GDM1 (cell line): ENCODE measurements at regions not wholly inside any gene's neighbourhood (a gene's known extent, or its start where the extent isn't known, plus 50 kb on each side); places are given as distances from the start of the nearest gene placed in this dataset.

ENCODE experiments used
- DNase-seq: peaks from one replicate; lab custom pipeline; 2025; lab: John Stamatoyannopoulos, UW

GRCh38 chr6:98136333-98136732 lies 698.0 kb upstream of the POU3F2 start:
- no peak for DNase-seq

- DNase-seq: no peak
Measured at GRCh38 chr6:98137391-98137790, 697.0 kb upstream of the POU3F2 start.

GRCh38 chr6:98142839-98143238 lies 691.5 kb upstream of the POU3F2 start:
- no peak for DNase-seq

- DNase-seq: no peak
Measured at GRCh38 chr6:98146656-98147055, 687.7 kb upstream of the POU3F2 start.

GRCh38 chr6:98156580-98156979 lies 677.8 kb upstream of the POU3F2 start:
- no peak for DNase-seq

- DNase-seq: no peak
Measured at GRCh38 chr6:98179606-98180005, 654.8 kb upstream of the POU3F2 start.

GRCh38 chr6:98200084-98200483 lies 634.3 kb upstream of the POU3F2 start:
- no peak for DNase-seq

GRCh38 chr6:98203170-98203806 lies 631.1 kb upstream of the POU3F2 start:
- no peak for DNase-seq

- DNase-seq: no peak
Measured at GRCh38 chr6:98212468-98212867, 621.9 kb upstream of the POU3F2 start.

GRCh38 chr6:98215531-98215930 lies 618.8 kb upstream of the POU3F2 start:
- DNase-seq: no peak

- no peak for DNase-seq
Measured at GRCh38 chr6:98230250-98230649, 604.1 kb upstream of the POU3F2 start.

- DNase-seq: no peak
Measured at GRCh38 chr6:98239057-98239456, 595.3 kb upstream of the POU3F2 start.

- no peak for DNase-seq
Measured at GRCh38 chr6:98241630-98242029, 592.7 kb upstream of the POU3F2 start.

GRCh38 chr6:98254624-98255023 lies 579.8 kb upstream of the POU3F2 start:
- no peak for DNase-seq

GRCh38 chr6:98260382-98260781 lies 574.0 kb upstream of the POU3F2 start:
- no peak for DNase-seq

GRCh38 chr6:98272060-98272459 lies 562.3 kb upstream of the POU3F2 start:
- no peak for DNase-seq

GRCh38 chr6:98274691-98275090 lies 559.7 kb upstream of the POU3F2 start:
- no peak for DNase-seq

GRCh38 chr6:98280492-98280891 lies 553.9 kb upstream of the POU3F2 start:
- DNase-seq: no peak

- DNase-seq: no peak
Measured at GRCh38 chr6:98286620-98287019, 547.8 kb upstream of the POU3F2 start.

GRCh38 chr6:98287876-98288275 lies 546.5 kb upstream of the POU3F2 start:
- DNase-seq: no peak

- DNase-seq: no peak
Measured at GRCh38 chr6:98292810-98293209, 541.6 kb upstream of the POU3F2 start.

GRCh38 chr6:98295515-98296175 lies 538.7 kb upstream of the POU3F2 start:
- DNase-seq: no peak

GRCh38 chr6:98308564-98308963 lies 525.8 kb upstream of the POU3F2 start:
- DNase-seq: no peak

- DNase-seq: no peak
Measured at GRCh38 chr6:98310443-98310842, 523.9 kb upstream of the POU3F2 start.
